ENCODE measurements at regions not wholly inside any gene's neighbourhood (a gene's known extent, or its start where the extent isn't known, plus 50 kb on each side); places are given as distances from the start of the nearest gene placed in this dataset.
A peak's percentile ranks its signal among the peaks of the same experiment; 100 is the strongest.

DNA sequence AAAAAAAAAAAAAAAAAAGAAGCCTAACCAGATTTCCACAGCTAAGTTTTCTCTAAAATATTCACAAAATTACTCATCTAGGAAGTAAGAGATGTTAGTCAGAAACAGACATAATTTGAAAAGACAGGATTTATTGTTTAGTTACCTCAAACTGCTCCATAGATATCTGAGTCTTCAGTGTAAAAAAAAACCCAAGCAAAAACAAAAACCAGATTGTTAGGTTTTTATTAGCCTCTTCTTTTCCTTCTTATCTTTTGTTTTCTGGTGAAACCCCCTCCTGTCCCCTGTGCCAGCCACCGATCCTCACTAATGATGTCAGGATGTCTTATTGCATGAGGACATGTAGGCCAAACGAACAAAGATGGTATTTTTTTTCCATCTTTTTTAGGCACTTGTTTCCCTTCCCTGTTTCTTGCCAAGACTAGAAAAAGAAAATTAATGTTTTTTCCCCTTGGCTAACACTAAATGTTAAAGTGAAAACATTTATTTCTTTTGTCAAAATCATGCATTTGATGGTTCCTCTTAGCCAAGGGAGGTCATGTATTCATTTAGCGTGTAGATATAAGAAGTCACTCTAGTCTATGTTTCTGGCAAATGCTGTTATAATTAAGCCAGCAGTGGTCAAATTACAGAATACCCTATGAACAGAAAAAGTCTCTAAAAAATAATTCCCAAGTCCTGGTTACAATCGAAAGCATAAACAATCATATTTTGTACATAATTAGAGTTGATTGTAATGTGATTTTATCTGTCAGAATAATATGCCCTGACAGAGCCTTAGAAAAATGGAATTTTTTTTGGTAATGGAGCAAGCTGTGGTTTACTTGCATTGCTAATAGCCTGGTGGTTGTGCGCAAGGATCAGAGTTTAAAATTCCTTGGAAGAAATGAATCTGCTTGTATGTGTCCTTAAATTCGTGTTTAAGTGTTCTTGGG, 702.4 kb upstream of the FZD8 start:
- no peak for TF ChIP-seq POLR2AphosphoS5 (IDR thresholded peaks at IDR 0.05)
- H3K27ac ChIP-seq, result no peak overlapping the region

DNA sequence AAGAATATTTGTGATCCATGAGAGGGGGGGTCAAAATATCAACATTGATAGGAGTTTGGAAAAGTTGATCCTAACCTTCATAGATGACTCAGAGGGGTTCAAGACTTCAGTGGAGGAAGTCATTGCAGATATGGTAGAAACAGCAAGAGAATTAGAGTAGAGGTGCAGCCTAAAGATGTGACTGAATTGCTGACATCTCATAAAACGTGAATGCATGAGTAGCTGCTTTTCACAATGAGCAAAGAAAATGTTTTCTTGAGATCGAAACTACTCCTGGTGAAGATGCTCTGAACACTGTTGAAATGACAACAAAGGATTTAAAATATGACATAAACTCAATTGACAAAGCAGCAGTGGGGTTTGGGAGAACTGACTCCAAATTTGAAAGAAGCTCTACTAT, 700.7 kb upstream of the FZD8 start:
- no peaks in the 10 kb centered on the region for H3K27me3 ChIP-seq
- H3K9me3 ChIP-seq, result no peaks in the 10 kb centered on the region
- peaks cover 0 to 3% (median 0%) of the 10 kb centered on the region in 4 donors for H3K4me1 ChIP-seq
- no peak overlapping the region for H3K27ac ChIP-seq
- WGBS, 5 donors, result 44 to 89% (median 52%) methylated on average over 2 of the region's 2 CpGs
- H3K36me3 ChIP-seq, result no peaks in the 10 kb centered on the region
- H3K4me3 ChIP-seq, result no peak overlapping the region
- TF ChIP-seq, protein P1, sequence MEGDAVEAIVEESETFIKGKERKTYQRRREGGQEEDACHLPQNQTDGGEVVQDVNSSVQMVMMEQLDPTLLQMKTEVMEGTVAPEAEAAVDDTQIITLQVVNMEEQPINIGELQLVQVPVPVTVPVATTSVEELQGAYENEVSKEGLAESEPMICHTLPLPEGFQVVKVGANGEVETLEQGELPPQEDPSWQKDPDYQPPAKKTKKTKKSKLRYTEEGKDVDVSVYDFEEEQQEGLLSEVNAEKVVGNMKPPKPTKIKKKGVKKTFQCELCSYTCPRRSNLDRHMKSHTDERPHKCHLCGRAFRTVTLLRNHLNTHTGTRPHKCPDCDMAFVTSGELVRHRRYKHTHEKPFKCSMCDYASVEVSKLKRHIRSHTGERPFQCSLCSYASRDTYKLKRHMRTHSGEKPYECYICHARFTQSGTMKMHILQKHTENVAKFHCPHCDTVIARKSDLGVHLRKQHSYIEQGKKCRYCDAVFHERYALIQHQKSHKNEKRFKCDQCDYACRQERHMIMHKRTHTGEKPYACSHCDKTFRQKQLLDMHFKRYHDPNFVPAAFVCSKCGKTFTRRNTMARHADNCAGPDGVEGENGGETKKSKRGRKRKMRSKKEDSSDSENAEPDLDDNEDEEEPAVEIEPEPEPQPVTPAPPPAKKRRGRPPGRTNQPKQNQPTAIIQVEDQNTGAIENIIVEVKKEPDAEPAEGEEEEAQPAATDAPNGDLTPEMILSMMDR (IDR thresholded peaks at IDR 0.05), result no peak
- TF ChIP-seq EP300 (IDR thresholded peaks at IDR 0.05), result no peak
- no peak for TF ChIP-seq POLR2A (IDR thresholded peaks at IDR 0.05)
- no peak for TF ChIP-seq POLR2AphosphoS5 (IDR thresholded peaks at IDR 0.05)
- DNase-seq, result no peak
- intact Hi-C loops (cut with DNase I; ENCODE audit: low total_unique reads), result no loop called here

More for the DNA sequence above, 702.4 kb upstream of the FZD8 start:
- 59 to 73% (median 69%) methylated on average over 6 of the region's 6 CpGs for WGBS, 5 donors
- no peak overlapping the region for H3K4me3 ChIP-seq
- peak in 1 of 2 donors; percentile 9 for DNase-seq
- H3K36me3 ChIP-seq, result no peaks in the 10 kb centered on the region
- H3K4me1 ChIP-seq, result peaks cover 0 to 3% (median 0%) of the 10 kb centered on the region in 4 donors
- H3K9me3 ChIP-seq, result no peaks in the 10 kb centered on the region
- intact Hi-C loops (cut with DNase I; ENCODE audit: low total_unique reads), result no loop called here
- H3K27me3 ChIP-seq, result no peaks in the 10 kb centered on the region

DNA sequence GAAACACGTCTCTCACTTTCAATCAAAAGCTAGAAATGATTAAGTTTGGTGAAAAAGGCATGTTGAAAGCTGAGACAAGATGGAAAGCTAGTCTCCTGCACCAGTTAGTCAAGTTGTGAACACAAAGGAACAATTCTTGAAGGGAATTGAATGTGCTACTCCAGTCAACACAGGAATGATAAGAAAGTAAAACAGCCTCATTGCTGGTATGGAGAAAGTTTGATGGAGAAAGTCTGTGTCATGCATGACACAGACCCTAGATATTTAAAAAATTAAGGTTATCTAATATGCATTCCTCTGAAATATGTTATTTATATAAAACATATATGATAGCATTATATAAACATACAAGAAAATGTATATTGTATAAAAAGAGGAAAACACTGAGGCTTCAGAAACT, 699.4 kb upstream of the FZD8 start:
- 41 to 73% (median 54%) methylated on average over 1 of the region's 1 CpG for WGBS, 5 donors
- DNase-seq, result no peak
- peaks cover 0 to 3% (median 0%) of the 10 kb centered on the region in 4 donors for H3K4me1 ChIP-seq
- no peak overlapping the region for H3K27ac ChIP-seq
- H3K4me3 ChIP-seq, result no peak overlapping the region
- H3K9me3 ChIP-seq, result no peaks in the 10 kb centered on the region
- intact Hi-C loops (cut with DNase I; ENCODE audit: low total_unique reads), result no loop called here
- H3K27me3 ChIP-seq, result no peaks in the 10 kb centered on the region
- TF ChIP-seq POLR2AphosphoS5 (IDR thresholded peaks at IDR 0.05) (no peak), EP300 (IDR thresholded peaks at IDR 0.05) (no peak), POLR2A (IDR thresholded peaks at IDR 0.05) (no peak)
- TF ChIP-seq, protein P1 (IDR thresholded peaks at IDR 0.05), result no peak
- H3K36me3 ChIP-seq, result no peaks in the 10 kb centered on the region

DNA sequence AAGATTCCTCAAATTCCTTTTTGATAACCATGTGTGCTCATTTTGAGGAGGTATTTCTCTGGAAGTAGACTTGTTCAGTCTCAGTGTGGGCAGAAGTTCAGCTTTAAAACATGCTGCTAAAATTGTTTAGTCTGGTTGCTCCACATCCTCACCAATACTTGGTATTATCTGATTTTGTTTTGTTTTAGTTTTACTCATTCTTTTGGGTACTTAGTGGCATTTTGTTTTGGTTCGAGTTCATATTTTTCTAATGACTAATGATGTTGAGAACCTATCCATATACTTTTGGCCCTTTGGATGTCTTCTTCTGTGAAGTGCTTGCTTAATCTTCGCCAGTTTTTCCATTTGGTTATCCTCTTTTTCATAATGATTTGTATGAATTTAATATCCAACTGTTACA, 694.2 kb upstream of the FZD8 start:
- intact Hi-C loops (cut with DNase I; ENCODE audit: low total_unique reads), result no loop called here
- H3K27me3 ChIP-seq, result no peaks in the 10 kb centered on the region
- H3K36me3 ChIP-seq, result no peaks in the 10 kb centered on the region
- H3K27ac ChIP-seq, result no peak overlapping the region
- DNase-seq, result no peak
- H3K4me3 ChIP-seq, result no peak overlapping the region
- H3K9me3 ChIP-seq, result no peaks in the 10 kb centered on the region
- TF ChIP-seq EP300 (IDR thresholded peaks at IDR 0.05) (no peak), POLR2AphosphoS5 (IDR thresholded peaks at IDR 0.05) (no peak), POLR2A (IDR thresholded peaks at IDR 0.05) (no peak)
- TF ChIP-seq, protein P1 (IDR thresholded peaks at IDR 0.05), result no peak
- 74 to 85% (median 77%) methylated on average over 2 of the region's 2 CpGs for WGBS, 5 donors
- H3K4me1 ChIP-seq, result no peaks in the 10 kb centered on the region

DNA sequence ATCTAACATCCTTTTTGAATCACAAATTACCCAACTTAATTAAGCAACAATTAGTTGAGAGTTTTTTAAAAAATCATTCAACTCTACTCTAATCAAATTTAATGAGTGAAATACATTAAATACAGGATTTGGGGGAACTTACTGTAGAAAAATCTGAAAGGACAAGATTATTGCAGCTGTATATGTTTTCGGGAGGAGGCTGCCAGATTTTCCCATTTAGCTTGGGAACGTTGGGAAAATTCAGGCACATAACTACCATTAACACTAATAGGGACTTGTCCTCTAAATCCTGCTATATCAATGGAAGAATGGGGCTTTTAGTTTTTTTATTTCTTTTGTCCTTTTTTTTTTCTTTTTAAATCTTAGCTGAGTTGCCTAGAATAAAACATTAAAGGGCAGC, 691.4 kb upstream of the FZD8 start:
- DNase-seq, result no peak
- no peak overlapping the region for H3K27ac ChIP-seq
- H3K36me3 ChIP-seq, result no peaks in the 10 kb centered on the region
- no peaks in the 10 kb centered on the region for H3K4me1 ChIP-seq
- no peak overlapping the region for H3K4me3 ChIP-seq
- no peaks in the 10 kb centered on the region for H3K27me3 ChIP-seq
- H3K9me3 ChIP-seq, result no peaks in the 10 kb centered on the region
- intact Hi-C loops (cut with DNase I; ENCODE audit: low total_unique reads), result no loop called here
- TF ChIP-seq POLR2AphosphoS5 (IDR thresholded peaks at IDR 0.05) (no peak), POLR2A (IDR thresholded peaks at IDR 0.05) (no peak), EP300 (IDR thresholded peaks at IDR 0.05) (no peak)
- TF ChIP-seq, protein P1 (IDR thresholded peaks at IDR 0.05), result no peak
- 74 to 89% (median 79%) methylated on average over 2 of the region's 2 CpGs for WGBS, 5 donors
